Vagina (tissue), 2 donors: ENCODE measurements at regions not wholly inside any gene's neighbourhood (a gene's known extent, or its start where the extent isn't known, plus 50 kb on each side); places are given as distances from the start of the nearest gene placed in this dataset.

Experiments used
- CTCF ChIP-seq, 3 experiments: fragments of 450-650 bp in 2 of 3; fragments of 200-600 bp in 1 of 3; sonication (generic) in 1 of 3; IDR thresholded peaks; one replicate each; pipeline ENCODE4 v1.5.1; 2017 to 2019; ENCODE audit warnings: antibody characterized with exemption in 3 of 3, mild to moderate bottlenecking in 2 of 3, moderate library complexity in 2 of 3
- POLR2AphosphoS5 ChIP-seq, 2 donors: sonication (generic); formaldehyde crosslinking; IDR thresholded peaks; one replicate each; pipeline ENCODE4 v1.9.0; 2017; ENCODE audit warnings: antibody characterized with exemption in 2 of 2, mild to moderate bottlenecking in 2 of 2, low read depth in 1 of 2; ENCODE audit not compliant: insufficient read depth in 1 of 2

GRCh38 chrX:13120017-13120416, 75.6 kb upstream of the FAM9C start:
- TF ChIP-seq CTCF (IDR thresholded peaks at IDR 0.05) (no peak), POLR2AphosphoS5 (IDR thresholded peaks at IDR 0.05; ENCODE audit: insufficient read depth in 1 of 2, low read depth in 1 of 2) (no peak)
